HL-60 (cell line): ENCODE measurements at regions not wholly inside any gene's neighbourhood (a gene's known extent, or its start where the extent isn't known, plus 50 kb on each side); places are given as distances from the start of the nearest gene placed in this dataset.

Source experiments
- CTCF ChIP-seq: IDR thresholded peaks from one replicate; pipeline ENCODE4 v1.5.1; 2011; ENCODE audit warnings: low read length, control low read depth, inconsistent platforms; ENCODE audit not compliant: insufficient read depth
- GABPA ChIP-seq: IDR thresholded peaks from 2 replicates; pipeline ENCODE4 v1.6.1; 2012; ENCODE audit warnings: low read depth
- POLR2AphosphoS5 ChIP-seq: IDR thresholded peaks from 2 replicates; pipeline ENCODE4 v1.6.1; 2012; ENCODE audit warnings: low read depth
- SPI1 ChIP-seq: IDR thresholded peaks from 2 replicates; pipeline ENCODE4 v1.6.1; 2012; ENCODE audit warnings: low read depth, mild to moderate bottlenecking, borderline replicate concordance
- TF ChIP-seq, protein P1 (sequence below): IDR thresholded peaks from 2 replicates; pipeline ENCODE4 v1.6.1; 2012; ENCODE audit warnings: low read depth; ENCODE audit not compliant: insufficient replicate concordance

- no peak for TF ChIP-seq CTCF
- no peak for TF ChIP-seq GABPA
- TF ChIP-seq POLR2AphosphoS5: no peak
- TF ChIP-seq, protein P1, sequence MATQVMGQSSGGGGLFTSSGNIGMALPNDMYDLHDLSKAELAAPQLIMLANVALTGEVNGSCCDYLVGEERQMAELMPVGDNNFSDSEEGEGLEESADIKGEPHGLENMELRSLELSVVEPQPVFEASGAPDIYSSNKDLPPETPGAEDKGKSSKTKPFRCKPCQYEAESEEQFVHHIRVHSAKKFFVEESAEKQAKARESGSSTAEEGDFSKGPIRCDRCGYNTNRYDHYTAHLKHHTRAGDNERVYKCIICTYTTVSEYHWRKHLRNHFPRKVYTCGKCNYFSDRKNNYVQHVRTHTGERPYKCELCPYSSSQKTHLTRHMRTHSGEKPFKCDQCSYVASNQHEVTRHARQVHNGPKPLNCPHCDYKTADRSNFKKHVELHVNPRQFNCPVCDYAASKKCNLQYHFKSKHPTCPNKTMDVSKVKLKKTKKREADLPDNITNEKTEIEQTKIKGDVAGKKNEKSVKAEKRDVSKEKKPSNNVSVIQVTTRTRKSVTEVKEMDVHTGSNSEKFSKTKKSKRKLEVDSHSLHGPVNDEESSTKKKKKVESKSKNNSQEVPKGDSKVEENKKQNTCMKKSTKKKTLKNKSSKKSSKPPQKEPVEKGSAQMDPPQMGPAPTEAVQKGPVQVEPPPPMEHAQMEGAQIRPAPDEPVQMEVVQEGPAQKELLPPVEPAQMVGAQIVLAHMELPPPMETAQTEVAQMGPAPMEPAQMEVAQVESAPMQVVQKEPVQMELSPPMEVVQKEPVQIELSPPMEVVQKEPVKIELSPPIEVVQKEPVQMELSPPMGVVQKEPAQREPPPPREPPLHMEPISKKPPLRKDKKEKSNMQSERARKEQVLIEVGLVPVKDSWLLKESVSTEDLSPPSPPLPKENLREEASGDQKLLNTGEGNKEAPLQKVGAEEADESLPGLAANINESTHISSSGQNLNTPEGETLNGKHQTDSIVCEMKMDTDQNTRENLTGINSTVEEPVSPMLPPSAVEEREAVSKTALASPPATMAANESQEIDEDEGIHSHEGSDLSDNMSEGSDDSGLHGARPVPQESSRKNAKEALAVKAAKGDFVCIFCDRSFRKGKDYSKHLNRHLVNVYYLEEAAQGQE: no peak
- TF ChIP-seq SPI1: no peak
These were observed 372.6 kb downstream of the SEC23A start for GRCh38 chr14:38730420-38730819.
